ENCODE measurements at regions not wholly inside any gene's neighbourhood (a gene's known extent, or its start where the extent isn't known, plus 50 kb on each side); places are given as distances from the start of the nearest gene placed in this dataset.

- TF ChIP-seq CTCF (CRISPR knock-in tag; IDR thresholded peaks at IDR 0.05), result no peak
- no peak for TF ChIP-seq POLR2AphosphoS5 (IDR thresholded peaks at IDR 0.05; ENCODE audit: low read depth, low read length)
- no peak for TF ChIP-seq CBX2 (IDR thresholded peaks at IDR 0.05; ENCODE audit: low read depth, low read length)
- TF ChIP-seq CBX2 (CRISPR knock-in tag; IDR thresholded peaks at IDR 0.05; ENCODE audit: low read depth), result no peak
- TF ChIP-seq TAF1 (CRISPR knock-in tag; IDR thresholded peaks at IDR 0.05), result no peak
- no peak for TF ChIP-seq UBTF (CRISPR knock-in tag; IDR thresholded peaks at IDR 0.05)
- no peak for TF ChIP-seq ZNF784 (CRISPR knock-in tag; IDR thresholded peaks at IDR 0.05; ENCODE audit: borderline replicate concordance)
- no peak for TF ChIP-seq GABPA (IDR thresholded peaks at IDR 0.05; ENCODE audit: low read depth, low read length)
- no peak for TF ChIP-seq GABPA (CRISPR knock-in tag; IDR thresholded peaks at IDR 0.05; ENCODE audit: low read depth)
- TF ChIP-seq SP1 (IDR thresholded peaks at IDR 0.05), result no peak
- no peak for TF ChIP-seq SP1 (CRISPR knock-in tag; IDR thresholded peaks at IDR 0.05)
- no peak for TF ChIP-seq ZNF710 (CRISPR knock-in tag; IDR thresholded peaks at IDR 0.05; ENCODE audit: borderline replicate concordance)
Observed at GRCh38 chr5:145658435-145658834, 176.7 kb downstream of the PRELID2 start.

All from HepG2 (cell line).